ENCODE measurements at regions not wholly inside any gene's neighbourhood (a gene's known extent, or its start where the extent isn't known, plus 50 kb on each side); places are given as distances from the start of the nearest gene placed in this dataset.

DNA sequence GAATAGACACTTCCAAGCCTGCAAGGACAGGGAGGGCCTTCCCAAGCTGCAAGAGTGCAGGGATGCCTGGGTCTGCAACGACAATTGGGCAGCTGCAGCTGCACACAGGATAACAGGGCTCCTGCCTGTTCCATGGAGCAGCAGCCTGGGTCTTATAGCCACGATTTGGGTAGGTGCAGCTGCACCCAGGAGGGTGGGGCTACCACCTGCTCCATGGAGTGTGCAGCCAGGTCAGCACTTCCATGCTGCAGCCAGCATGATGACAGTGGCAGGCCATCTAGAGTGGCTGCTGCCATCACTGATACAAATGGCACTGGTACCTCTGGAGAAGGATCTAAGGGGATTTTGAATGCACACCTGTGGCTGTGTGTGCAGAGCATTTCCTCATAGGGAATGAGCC, 528.5 kb downstream of the DSC3 start:
- no peak for DNase-seq

GRCh38 chr18:30512872-30513271, 529.7 kb downstream of the DSC3 start:
- no peak for DNase-seq

GRCh38 chr18:30510882-30511281, 531.7 kb downstream of the DSC3 start:
- DNase-seq = no peak

GRCh38 chr18:30501594-30501993, 540.9 kb downstream of the DSC3 start:
- DNase-seq = no peak

- DNase-seq = no peak
These were observed 542.1 kb downstream of the DSC3 start for GRCh38 chr18:30500240-30500945.

DNA sequence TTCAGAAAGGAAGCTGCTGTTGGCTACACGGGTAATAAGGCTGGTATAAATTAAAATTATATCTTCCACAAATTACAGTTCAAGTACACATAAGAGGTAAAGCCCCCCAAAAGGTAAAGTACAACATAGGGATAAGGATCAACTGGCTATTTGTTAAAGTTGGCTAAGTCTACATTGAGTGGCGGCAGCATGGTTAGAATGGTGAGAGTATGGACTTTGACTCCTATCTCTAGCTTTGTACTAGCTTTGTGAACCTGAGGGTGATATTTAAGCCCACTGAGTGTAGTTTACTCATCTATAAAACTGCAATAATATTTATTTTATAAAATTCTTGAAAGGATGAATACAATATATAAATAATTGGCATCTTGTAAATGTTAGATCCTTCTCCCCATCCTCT, 542.8 kb downstream of the DSC3 start:
- no peak for DNase-seq

GRCh38 chr18:30492552-30493129, 549.9 kb downstream of the DSC3 start:
- no peak for DNase-seq

- no peak for DNase-seq
These were observed 550.6 kb downstream of the DSC3 start for GRCh38 chr18:30491815-30492551.

DNA sequence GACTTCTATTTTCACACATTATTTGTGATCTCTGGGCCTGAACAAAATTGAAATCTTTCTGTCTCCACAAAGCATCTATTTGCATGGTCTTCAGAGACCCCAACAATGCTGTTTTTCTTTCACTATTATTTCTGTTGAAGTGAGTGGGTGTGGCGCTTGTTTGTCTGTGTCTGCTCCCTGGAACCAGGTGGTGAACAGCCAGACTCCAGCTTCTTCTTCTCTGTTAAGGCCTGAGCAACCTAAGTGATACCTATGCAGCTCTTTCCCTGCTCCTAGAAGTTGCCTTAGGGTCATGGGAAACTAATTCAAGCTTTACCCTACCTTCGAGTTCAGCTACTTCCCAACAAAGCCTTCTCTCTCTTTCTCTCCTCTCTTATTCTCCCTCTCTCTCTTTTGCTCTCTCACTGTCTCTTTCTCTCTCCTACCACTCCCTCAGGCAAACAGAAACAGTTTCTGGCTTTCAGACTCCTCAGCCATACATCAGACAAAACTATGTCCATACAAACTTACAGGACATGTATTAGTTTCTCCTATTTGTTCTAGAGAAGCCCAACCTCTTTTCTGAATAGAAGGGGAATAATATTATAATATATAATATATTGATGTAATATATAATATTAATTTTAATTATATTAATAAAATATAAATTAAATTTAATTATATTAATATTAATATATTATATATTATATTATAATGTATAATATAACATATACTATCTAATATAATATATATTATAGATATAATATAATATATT, 552.5 kb downstream of the DSC3 start:
- no peak for DNase-seq

- DNase-seq = no peak
These were observed 554.6 kb downstream of the DSC3 start for GRCh38 chr18:30487962-30488361.

DNA sequence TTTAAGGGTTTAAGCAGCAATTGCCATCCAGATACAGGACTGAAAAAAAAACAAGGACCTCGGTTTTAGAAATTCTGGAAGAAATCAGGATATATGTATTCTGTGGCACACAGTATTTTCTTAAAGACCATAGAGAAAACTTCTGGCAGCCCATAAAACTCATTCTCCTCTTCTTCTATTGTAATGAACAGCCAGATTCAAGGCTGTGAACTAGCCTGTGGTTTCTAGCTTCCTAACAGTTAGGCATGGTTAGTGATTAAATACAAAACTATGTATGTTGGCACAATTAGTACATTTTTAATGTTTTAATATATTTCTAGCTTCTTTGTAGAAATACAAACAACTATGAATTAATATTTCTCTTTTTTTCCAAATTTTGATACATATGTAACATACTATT, 555.7 kb downstream of the DSC3 start:
- no peak for DNase-seq

DNA sequence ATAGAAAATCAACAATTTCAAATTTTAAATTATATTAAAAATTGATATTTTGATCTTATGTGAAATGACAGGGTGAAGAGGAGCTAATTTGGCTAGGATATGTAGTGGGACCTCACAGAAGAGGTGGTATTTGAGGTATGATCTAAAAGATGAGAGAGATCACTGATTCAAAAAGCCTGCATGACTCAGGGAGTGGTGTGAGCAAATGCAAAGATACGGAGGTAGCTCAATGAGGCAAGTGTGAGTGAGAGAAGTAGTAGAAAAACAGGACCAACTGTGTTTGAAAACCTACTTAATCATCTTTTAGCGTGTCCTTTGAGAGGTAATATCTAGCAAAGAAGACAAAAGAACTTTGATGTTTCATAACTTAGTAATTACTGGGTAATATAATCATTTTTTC, 557.5 kb downstream of the DSC3 start:
- DNase-seq = no peak

DNA sequence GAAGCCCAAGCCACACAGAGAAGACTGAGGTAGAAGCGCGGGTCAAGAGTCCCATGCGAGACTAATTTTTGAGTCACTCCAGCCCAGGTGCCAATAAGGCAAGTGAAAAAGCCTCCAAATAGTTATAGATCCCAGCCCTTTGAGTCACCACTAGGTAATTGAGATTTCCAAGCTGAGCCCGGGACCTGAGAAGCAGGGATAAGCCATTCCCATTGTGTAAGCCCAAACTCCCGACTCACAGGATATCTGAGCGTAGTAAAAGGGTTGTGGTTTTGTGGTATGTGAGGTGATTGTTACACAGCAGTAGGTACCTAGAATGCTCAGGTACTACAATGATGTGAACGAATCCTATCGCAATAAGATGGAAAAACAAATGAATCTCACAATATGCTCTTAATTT, 560.7 kb downstream of the DSC3 start:
- DNase-seq = no peak

DNA sequence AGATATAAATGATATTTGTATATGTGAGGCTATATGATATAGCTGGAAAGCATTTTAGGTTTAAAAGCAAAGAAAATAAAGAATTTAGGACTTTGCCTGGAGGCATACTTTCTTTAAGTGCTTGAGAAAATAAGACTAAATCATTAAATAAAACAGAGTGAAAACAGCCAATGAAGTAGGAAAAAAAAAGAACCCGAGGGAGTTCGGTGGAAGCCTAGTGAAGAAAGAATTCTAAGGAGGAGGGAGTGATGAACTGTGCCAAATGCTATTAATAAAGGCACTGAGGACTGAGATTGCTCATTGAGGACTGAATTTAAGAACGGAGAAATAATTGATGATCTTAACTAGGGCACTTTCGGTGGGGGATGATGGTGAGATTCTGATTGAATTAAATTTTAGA, 573.5 kb downstream of the DSC3 start:
- no peak for DNase-seq

GRCh38 chr18:30465096-30465495, 577.4 kb downstream of the DSC3 start:
- no peak for DNase-seq

GRCh38 chr18:30457156-30457555, 585.4 kb downstream of the DSC3 start:
- no peak for DNase-seq

- DNase-seq = no peak
These were observed 586.8 kb downstream of the DSC3 start for GRCh38 chr18:30455741-30456140.

DNA sequence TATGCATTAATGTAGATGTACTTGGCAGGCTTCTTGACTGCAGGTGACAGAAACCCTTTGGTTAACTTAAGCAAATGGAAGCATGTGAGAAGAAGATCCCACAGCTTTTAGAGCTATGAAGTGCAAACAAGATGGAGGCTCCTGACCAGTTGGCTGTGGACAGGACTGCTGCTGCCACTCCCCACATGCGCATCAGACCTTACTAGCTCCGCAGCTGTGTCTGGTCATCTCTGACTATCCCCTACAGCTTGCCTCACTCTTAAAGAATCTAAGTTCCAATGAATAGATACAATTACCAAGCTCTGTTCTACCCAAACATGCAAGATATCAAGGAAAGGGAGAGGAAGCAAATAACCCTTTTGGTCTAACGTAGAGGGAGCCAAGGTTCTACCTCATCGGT, 587.6 kb downstream of the DSC3 start:
- no peak for DNase-seq

- DNase-seq = no peak
These were observed 590.6 kb downstream of the DSC3 start for GRCh38 chr18:30451981-30452380.

- no peak for DNase-seq
These were observed 591.6 kb downstream of the DSC3 start for GRCh38 chr18:30450927-30451326.

DNA sequence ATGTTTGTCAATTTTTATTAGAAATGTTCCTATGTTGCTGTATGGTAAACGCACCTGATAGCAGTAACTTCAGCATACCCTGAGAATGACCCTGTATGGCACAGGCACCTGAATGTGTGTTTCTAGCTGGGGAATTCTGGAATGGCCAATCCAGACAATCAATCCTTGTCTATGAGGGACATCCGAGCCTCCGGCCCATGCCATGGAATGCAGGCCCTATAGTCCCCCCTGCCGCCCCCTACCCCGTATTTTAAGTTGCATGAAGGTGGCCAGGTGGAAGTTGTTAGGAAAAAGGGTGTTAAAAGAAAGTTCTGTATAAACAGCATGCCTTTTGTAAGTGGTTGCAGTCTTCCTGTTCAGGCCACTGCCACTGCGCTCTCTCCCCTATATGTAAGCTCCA, 595.9 kb downstream of the DSC3 start:
- DNase-seq = no peak

- DNase-seq = no peak
These were observed 598.0 kb downstream of the DSC3 start for GRCh38 chr18:30444544-30444943.

DNA sequence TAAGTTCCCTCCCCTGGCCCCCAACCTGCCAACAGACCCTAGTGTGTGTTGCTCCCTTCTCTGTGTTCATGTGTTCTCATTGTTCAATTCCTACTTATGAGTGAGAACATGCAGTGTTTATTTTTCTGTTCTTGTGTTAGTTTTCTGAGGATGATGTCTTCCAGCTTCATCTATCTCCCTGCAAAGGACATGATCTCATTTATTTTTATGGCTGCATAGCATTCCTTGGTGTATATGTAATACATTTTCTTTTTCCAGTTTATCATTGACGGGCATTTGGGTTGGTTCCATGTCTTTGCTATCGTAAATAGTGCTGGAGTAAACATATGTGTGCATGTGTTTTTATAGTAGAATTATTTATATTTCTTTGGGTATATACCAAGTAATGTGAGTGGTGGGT, 602.2 kb downstream of the DSC3 start:
- no peak for DNase-seq

DNA sequence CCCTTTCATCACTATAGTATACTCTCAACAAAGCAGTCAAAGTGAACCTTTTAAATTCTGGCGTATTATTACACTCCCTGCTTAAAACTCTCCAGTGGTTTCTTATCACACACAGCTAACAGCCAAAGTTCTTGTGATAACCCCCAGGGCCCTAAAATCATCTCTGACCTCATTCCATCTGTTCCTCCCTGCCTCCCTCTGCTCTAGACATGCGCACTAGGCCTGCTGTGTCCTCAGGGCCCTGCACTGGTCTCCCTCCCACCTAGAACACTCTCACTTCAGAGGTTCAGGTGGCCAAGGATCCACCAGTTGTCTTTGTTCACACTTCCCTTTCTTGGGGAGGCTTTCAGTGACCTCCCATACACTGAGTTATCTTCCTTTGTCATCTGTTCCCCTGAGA, 603.4 kb downstream of the DSC3 start:
- no peak for DNase-seq
